Endothelial cell (in vitro differentiated cells): ENCODE measurements at regions not wholly inside any gene's neighbourhood (a gene's known extent, or its start where the extent isn't known, plus 50 kb on each side); places are given as distances from the start of the nearest gene placed in this dataset.
"Not testable (repeated sequence)": the region's sequence is repeated elsewhere in the genome, so short reads cannot be mapped to it uniquely, and the experiment has no call there.

Experiments used
- DNase-seq: peaks from one replicate; pipeline ENCODE4 v3.0.0; 2021; ENCODE audit warnings: low spot score
- H3K27ac Mint-ChIP-seq: one replicate; pipeline ENCODE4 v1.8.0; 2021; ENCODE audit warnings: mixed read lengths, inconsistent platforms; ENCODE audit not compliant: unreplicated experiment
- H3K27me3 Mint-ChIP-seq: one replicate; pipeline ENCODE4 v1.8.0; 2021; ENCODE audit warnings: mild to moderate bottlenecking, moderate library complexity, mixed read lengths, inconsistent platforms; ENCODE audit not compliant: unreplicated experiment
- H3K36me3 Mint-ChIP-seq: one replicate; pipeline ENCODE4 v1.8.0; 2021; ENCODE audit warnings: mild to moderate bottlenecking, low read depth, mixed read lengths, inconsistent platforms; ENCODE audit not compliant: unreplicated experiment
- H3K4me1 Mint-ChIP-seq: one replicate; pipeline ENCODE4 v1.8.0; 2021; ENCODE audit warnings: mild to moderate bottlenecking, mixed read lengths, inconsistent platforms; ENCODE audit not compliant: unreplicated experiment
- H3K4me3 Mint-ChIP-seq: one replicate; pipeline ENCODE4 v1.8.0; 2021; ENCODE audit warnings: mild to moderate bottlenecking, mixed read lengths, inconsistent platforms; ENCODE audit not compliant: unreplicated experiment
- H3K9me3 Mint-ChIP-seq: one replicate; pipeline ENCODE4 v1.8.0; 2021; ENCODE audit warnings: mixed read lengths, inconsistent platforms; ENCODE audit not compliant: unreplicated experiment
- CTCF ChIP-seq: fragments of 200-600 bp; sonication (generic); IDR thresholded peaks from one replicate; pipeline ENCODE4 v1.5.0; 2021; ENCODE audit warnings: antibody characterized with exemption; ENCODE audit not compliant: unreplicated experiment

GRCh38 chr9:100731038-100731556 lies 153.2 kb downstream of the CAVIN4 start:
- Mint-ChIP-seq H3K36me3 (no peaks in the 10 kb centered on the region), H3K9me3 (no peaks in the 10 kb centered on the region), H3K4me1 (no peaks in the 10 kb centered on the region), H3K4me3 (no peak overlapping the region), H3K27ac (no peak overlapping the region), H3K27me3 (no peaks in the 10 kb centered on the region)
- DNase-seq: no peak
- no peak for TF ChIP-seq CTCF

GRCh38 chr9:100731557-100731956 lies 153.7 kb downstream of the CAVIN4 start:
- no peak for TF ChIP-seq CTCF
- H3K9me3 Mint-ChIP-seq: no peaks in the 10 kb centered on the region

GRCh38 chr9:100739208-100739607 lies 161.3 kb downstream of the CAVIN4 start:
- Mint-ChIP-seq H3K4me1 (no peaks in the 10 kb centered on the region), H3K27ac (no peak overlapping the region), H3K27me3 (no peaks in the 10 kb centered on the region), H3K4me3 (no peak overlapping the region), H3K9me3 (no peaks in the 10 kb centered on the region), H3K36me3 (no peaks in the 10 kb centered on the region)
- DNase-seq: no peak
- no peak for TF ChIP-seq CTCF

More at GRCh38 chr9:100731557-100731956, 153.7 kb downstream of the CAVIN4 start:
- Mint-ChIP-seq H3K4me1 (no peaks in the 10 kb centered on the region), H3K36me3 (no peaks in the 10 kb centered on the region), H3K4me3 (no peak overlapping the region), H3K27me3 (no peaks in the 10 kb centered on the region), H3K27ac (no peak overlapping the region)
- DNase-seq: no peak

- H3K4me3 Mint-ChIP-seq: no peak overlapping the region
- no peak overlapping the region for H3K27ac Mint-ChIP-seq
- TF ChIP-seq CTCF: no peak
- H3K9me3 Mint-ChIP-seq: no peaks in the 10 kb centered on the region
- H3K36me3 Mint-ChIP-seq: no peaks in the 10 kb centered on the region
- no peaks in the 10 kb centered on the region for H3K27me3 Mint-ChIP-seq
- H3K4me1 Mint-ChIP-seq: no peaks in the 10 kb centered on the region
- no peak for DNase-seq
These were observed 161.8 kb downstream of the CAVIN4 start for GRCh38 chr9:100739666-100740065.

GRCh38 chr9:100748930-100749329 lies 171.1 kb downstream of the CAVIN4 start:
- not testable (repeated sequence) for H3K27ac Mint-ChIP-seq, H3K4me3 Mint-ChIP-seq, H3K36me3 Mint-ChIP-seq, H3K27me3 Mint-ChIP-seq, H3K4me1 Mint-ChIP-seq, H3K9me3 Mint-ChIP-seq, DNase-seq
